HG03520 (cell line): ENCODE measurements at regions not wholly inside any gene's neighbourhood (a gene's known extent, or its start where the extent isn't known, plus 50 kb on each side); places are given as distances from the start of the nearest gene placed in this dataset.

Experiments
- ATAC-seq: cut with Tn5 transposase; IDR thresholded peaks from one replicate; pipeline ENCODE4 v1.9.1; 2021; ENCODE audit warnings: mild to moderate bottlenecking, moderate library complexity; ENCODE audit not compliant: unreplicated experiment

- no peak for ATAC-seq
These were observed 497.6 kb downstream of the RASEF start for GRCh38 chr9:82565188-82565969.

DNA sequence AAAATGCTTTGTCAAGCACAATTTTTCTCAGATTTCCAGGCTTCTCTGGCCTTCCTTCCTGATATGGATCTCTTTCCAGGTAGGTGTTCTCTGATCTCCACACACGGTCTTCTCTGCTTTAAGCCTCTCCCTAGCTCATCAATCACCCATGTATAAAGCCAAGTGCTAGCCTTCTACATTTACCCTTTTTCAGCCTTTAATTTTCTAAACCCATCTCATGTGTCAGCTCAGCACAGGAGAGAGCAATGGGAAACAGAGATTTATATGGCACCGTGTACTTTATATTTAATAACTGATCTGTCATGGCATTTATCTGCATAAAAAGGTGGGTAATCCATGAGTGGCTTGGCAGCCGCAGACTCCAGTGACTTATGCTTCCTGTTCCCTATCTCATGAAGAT is 495.0 kb downstream of the RASEF start:
- no peak for ATAC-seq

DNA sequence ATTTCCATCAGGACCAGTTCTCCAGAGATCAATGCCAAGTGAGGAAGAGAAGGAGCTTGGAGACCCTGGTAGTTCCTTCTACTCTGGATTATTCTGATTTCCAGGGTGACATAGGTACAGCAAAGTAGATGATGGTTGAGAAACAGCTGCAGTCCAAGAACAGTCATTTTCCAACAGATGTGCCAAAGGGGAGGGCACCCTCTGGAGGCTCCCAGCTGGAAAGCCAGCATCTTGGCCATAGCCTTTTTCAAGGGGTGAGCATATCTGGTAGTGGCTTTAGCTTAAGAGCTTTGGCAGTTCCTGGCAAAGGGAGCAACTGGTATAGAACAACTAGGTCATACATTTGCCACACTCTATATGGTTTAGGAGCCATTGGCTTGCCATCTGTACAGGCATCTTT is 492.7 kb downstream of the RASEF start:
- ATAC-seq, result no peak

GRCh38 chr9:82571540-82571939 is 491.4 kb downstream of the RASEF start:
- no peak for ATAC-seq

DNA sequence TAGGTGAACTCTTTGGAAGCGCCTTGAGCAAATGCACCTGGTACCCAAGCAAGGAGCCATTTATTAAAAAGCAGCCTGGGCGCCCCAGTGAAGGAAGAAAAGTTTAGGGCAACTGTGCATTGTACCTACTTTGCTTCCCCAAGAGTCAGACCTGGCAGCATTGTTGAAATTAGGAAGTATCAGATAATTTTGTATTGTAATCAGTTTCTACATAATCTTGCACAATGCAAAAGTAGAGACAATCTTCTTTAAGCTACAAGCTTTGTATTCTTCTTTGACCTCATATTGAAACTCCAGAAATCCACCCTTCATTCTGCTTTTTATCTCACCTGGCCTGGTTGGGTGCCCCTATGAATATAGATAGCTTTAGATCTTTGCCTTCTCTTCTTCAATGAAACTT is 490.8 kb downstream of the RASEF start:
- no peak for ATAC-seq

- no peak for ATAC-seq
These were observed 488.0 kb downstream of the RASEF start for GRCh38 chr9:82574911-82575310.

DNA sequence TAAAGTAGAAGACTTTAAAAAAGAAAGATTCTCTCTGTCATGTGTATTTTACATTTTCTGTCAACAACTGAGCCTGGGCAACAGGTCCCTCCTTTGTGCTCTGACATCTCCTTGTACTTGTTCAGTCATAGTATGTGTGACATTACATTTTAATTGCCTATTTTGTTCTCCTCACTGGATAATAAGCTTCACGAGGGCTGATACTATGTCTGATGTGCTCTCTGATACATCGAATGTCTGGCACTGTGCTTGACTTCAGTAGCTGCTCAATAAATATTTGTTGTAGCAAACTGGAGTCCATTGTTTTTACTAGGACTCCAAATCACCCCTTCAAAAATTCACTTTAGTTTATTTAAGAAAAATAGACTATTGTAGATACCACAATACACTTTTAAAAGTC is 482.0 kb downstream of the RASEF start:
- ATAC-seq, result no peak

GRCh38 chr9:82581516-82581915 is 481.4 kb downstream of the RASEF start:
- ATAC-seq, result no peak

DNA sequence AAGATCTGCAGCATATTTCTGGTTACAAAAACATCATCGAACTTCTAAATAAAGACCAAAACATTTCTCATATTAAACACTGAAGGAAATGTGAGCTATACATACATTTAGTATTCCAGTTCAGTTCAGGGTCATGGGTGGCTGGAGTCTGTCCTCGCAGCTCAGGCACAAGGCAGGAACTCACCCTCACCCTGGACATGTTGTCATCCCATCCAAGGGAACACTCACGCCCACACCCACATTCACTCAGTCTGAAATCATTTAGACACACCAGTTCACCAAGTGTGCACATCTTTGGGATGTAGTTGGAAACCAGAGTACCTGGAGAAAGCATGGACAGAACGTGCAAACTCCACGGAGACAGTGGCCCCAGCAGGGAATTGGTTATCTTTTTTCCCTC is 481.0 kb downstream of the RASEF start:
- ATAC-seq, result no peak

DNA sequence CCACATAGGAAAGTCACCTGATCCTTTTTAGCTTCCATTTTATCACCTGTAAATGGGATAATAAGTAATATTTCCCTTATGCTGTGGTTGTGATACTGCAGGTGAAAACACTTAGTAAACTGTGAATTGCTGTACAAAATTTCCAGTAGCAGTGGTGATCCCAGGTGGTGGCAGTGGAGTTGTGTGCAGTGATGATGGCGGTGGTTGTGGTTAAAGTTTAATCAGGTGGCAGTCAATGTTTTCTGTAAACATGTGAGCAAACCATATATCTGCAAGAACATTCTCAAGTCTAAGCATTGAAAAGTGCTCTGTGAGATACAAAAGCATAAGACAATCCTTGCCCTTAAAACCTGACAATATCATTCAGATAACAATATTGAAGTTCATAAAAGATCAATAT is 480.2 kb downstream of the RASEF start:
- ATAC-seq, result no peak

GRCh38 chr9:82583524-82583923 is 479.4 kb downstream of the RASEF start:
- ATAC-seq, result no peak

DNA sequence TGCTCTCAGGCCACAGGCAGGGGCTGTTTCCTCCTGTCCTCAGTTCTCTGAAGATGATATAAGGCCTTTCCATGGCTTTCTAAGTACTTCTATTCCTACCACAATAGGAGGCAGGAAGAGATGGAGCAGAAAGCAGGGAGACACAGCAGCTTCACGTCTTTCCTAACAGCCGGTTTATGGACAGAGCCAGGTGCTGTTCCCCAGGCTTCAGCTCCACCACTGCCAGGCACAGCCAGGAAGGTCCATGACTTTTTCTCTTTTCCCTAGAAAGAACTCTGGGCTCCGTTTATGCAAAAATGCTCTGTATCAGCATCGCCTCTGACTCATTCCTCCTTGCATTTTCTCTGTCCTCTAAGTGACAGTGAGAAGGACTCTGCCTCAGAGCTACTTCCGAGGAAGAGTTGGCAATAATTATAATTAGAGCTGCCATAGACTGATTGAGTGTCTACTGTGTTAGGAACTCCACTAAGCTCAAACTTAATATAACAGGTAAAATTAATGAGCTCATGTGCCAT is 478.5 kb downstream of the RASEF start:
- no peak for ATAC-seq

GRCh38 chr9:82586918-82587356 is 476.0 kb downstream of the RASEF start:
- ATAC-seq, result no peak

DNA sequence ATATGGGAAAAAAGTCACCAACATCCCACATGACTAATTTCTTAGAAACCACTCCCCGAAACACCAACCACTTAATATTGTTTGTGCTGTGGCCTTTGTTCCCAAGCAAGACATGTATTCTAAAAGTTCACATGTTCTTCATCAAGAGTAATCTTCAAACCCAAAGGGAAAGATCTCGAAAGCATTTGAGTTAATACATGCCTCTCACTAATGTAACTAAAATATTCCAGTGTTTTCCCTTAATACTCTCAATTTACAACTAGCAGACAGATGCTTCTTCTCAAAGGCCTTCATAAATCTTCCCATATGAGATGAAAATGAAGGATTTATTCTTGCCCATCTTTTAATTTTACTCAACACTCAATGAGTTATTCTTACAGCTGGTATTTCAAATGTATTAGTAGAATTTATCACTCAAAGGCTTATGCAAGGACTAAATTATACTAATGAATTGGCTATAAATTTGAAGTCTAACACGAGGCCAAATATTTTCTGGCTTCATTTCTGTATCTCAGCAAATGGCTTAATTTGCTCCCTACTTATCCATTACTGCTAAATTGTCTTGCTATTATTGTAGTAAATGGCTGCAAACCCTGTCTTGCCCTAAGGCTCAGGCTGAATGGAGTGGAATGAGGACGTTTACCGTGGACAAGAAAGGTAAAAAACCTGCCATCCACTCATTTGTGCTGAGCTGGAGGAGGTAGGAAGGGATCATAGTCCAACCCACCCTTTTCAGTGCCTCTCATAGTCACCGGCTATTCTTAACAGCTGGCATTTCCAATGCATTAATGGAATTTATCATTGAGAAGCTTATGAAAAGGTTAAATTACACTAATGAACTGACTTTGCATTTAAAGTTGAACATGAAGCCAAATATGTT is 474.4 kb downstream of the RASEF start:
- no peak for ATAC-seq

DNA sequence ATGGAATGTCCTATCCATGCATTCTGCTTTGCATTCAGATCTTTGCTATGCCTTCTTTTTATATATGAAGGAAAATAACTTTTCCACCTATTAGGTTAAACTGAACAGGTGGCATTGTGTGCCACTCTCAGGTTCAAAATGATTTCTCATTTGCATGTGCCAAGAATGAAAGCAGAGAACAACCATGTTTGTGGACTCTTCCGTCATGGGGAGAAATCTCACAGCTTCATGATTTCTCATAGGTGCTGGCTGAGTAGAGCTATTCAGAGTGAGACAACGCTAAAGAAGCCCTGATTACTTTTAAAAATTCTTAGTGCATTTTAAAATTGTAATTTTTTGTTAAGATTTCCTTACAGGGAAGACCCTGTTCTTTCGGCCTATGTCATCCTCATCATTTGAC is 472.1 kb downstream of the RASEF start:
- ATAC-seq, result no peak

DNA sequence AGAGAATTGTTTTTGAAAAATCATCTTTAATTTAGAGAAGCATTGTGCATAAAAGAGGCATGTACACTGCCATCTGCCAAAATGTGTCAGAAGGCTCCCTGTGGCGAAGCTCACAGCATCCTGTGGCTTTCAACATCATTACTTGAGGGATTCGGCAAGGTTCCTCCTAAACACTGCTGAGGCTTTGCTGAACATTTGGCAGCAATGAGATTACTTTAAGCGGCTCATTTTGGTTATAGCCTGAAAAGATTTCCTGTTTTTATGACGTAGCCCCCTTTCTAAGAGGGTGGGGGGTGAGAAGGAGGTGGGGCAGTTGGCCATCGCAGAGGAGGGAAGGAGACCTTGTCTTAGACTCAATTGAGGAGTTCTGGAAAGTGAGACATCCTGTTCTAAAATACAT is 469.4 kb downstream of the RASEF start:
- ATAC-seq, result no peak

DNA sequence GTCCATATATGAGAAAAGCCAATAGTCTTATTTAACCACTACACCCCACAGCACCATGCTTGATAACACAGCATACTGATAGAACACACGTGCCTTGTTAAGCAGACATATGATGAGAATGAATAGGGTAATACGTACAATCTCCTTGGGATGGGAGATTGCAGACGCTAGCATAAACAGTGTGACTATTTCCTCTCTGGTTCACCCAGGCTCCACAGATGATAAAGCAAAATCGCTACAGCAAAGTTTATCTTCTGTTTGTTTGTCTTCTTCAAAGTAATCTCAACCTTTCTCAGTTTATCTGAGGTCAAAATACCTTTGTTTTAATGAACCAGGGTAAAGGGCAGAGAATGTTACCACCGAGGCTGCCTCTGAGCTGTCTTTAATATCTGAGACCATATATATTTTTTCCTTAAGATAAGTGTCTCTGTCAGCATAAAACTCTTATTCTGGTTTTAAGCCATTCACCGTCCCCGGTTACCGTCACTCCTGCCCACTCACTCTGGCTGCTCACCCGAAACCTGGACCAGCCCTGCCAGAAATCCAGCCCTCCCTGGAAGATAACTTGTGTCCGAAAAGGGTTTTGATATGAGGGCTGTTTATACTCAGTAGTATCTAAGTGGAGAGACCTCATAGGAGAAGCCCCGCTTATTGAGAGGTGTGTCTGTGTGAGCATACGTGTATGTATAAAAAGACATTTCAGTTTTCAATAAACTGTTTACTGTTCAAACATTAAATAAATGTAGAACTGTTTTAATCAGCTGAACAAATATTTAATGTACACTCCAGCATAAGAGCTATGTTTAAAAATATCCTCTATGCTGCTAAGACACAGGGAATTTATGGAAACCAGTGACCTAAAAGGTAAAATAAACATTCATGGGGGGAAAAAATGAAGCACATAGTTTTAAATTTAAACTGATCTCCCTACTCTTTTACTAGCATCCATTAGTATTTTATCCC is 465.4 kb downstream of the RASEF start:
- no peak for ATAC-seq

DNA sequence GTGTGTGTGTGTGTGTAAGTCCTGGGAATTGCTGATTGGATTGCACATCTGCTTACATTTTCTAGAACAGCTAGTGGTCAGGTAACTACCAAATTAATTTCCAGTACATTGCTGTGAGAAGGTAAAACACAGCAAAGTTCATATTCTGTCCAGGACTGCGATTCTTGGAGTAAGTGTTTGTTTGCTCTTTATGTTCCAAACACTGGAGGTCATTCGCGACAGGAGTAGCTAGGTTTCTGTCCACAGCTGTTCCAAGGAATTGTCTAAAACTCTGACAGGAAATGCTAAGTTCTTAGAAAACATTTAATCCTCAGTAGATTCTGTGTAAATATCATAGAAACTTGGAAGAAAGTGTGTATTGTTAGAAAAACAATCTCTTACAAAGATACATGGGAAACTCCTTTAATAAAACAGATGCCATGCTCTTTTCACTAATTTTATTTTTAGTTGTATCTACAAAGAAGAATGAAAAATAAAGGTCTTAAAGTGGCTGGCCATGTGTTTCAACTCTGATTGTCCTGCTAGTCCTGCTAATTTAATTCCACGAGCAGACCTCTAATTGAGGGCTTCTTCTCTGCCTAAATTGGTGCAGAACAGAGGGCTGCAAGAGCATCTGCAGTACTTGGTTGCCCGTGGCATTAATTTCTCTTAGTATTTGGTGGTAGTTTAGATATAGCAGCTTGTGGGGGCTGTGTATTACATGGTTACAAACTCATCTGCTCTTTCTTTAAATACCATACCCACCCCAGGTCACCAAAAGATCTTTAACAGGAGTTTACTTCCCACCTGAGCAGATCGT is 464.5 kb downstream of the RASEF start:
- no peak for ATAC-seq

- ATAC-seq, result no peak
These were observed 463.5 kb downstream of the RASEF start for GRCh38 chr9:82599336-82599949.
